Activated T-cell treated with anti-CD3 and anti-CD28 coated beads, Interleukin-2, amount 50 U/mL, for 4 hours (primary cell): ENCODE measurements at regions not wholly inside any gene's neighbourhood (a gene's known extent, or its start where the extent isn't known, plus 50 kb on each side); places are given as distances from the start of the nearest gene placed in this dataset.

Experiments
- ATAC-seq, 2 donors: fragments of 200-7000 bp; cut with Tn5 transposase; one replicate each; pipeline ENCODE4 v1.10.0; 2021
- DNase-seq: peaks from one replicate; pipeline ENCODE4 v3.0.0-alpha.2; 2020
- H3K27me3 Mint-ChIP-seq: one replicate; pipeline ENCODE4 v1.8.0; 2021; ENCODE audit warnings: low read depth, mixed read lengths
- H3K36me3 Mint-ChIP-seq: one replicate; pipeline ENCODE4 v1.8.0; 2022; ENCODE audit warnings: mixed read lengths; ENCODE audit not compliant: insufficient read depth
- H3K4me1 Mint-ChIP-seq: one replicate; pipeline ENCODE4 v1.8.0; 2021; ENCODE audit warnings: low read depth, mixed read lengths
- H3K4me3 Mint-ChIP-seq: one replicate; pipeline ENCODE4 v1.8.0; 2021; ENCODE audit warnings: mild to moderate bottlenecking, moderate library complexity, mixed read lengths
- H3K9me3 Mint-ChIP-seq: one replicate; pipeline ENCODE4 v1.8.0; 2021; ENCODE audit warnings: mixed read lengths

GRCh38 chr19:32273483-32273882, 71.9 kb upstream of the ZNF507 start:
- ATAC-seq (no peak), DNase-seq (no peak)
- H3K4me1 Mint-ChIP-seq: no peaks in the 10 kb centered on the region
- H3K4me3 Mint-ChIP-seq: no peak overlapping the region
- H3K36me3 Mint-ChIP-seq: no peaks in the 10 kb centered on the region
- peaks cover 6% of the 10 kb centered on the region for H3K9me3 Mint-ChIP-seq
- peaks cover 15% of the 10 kb centered on the region for H3K27me3 Mint-ChIP-seq

- no peak overlapping the region for H3K4me3 Mint-ChIP-seq
- peaks cover 21% of the 10 kb centered on the region for H3K27me3 Mint-ChIP-seq
- H3K9me3 Mint-ChIP-seq: no peaks in the 10 kb centered on the region
- no peaks in the 10 kb centered on the region for H3K36me3 Mint-ChIP-seq
- ATAC-seq (no peak), DNase-seq (no peak)
- H3K4me1 Mint-ChIP-seq: no peaks in the 10 kb centered on the region
Measured at GRCh38 chr19:32287086-32287485, 58.3 kb upstream of the ZNF507 start.

- DNase-seq (no peak), ATAC-seq (no peak)
- H3K9me3 Mint-ChIP-seq: no peaks in the 10 kb centered on the region
- H3K27me3 Mint-ChIP-seq: peaks cover 21% of the 10 kb centered on the region
- no peak overlapping the region for H3K4me3 Mint-ChIP-seq
- no peaks in the 10 kb centered on the region for H3K4me1 Mint-ChIP-seq
- no peaks in the 10 kb centered on the region for H3K36me3 Mint-ChIP-seq
Measured at GRCh38 chr19:32287811-32288227, 57.6 kb upstream of the ZNF507 start.

GRCh38 chr19:32289566-32290210, 55.7 kb upstream of the ZNF507 start:
- Mint-ChIP-seq H3K4me3 (no peak overlapping the region), H3K4me1 (no peaks in the 10 kb centered on the region), H3K36me3 (no peaks in the 10 kb centered on the region), H3K27me3 (peaks cover 15% of the 10 kb centered on the region), H3K9me3 (no peaks in the 10 kb centered on the region)
- ATAC-seq (no peak), DNase-seq (no peak)

GRCh38 chr19:32291876-32292275, 53.5 kb upstream of the ZNF507 start:
- ATAC-seq: no peak
- H3K4me1 Mint-ChIP-seq: no peaks in the 10 kb centered on the region
- DNase-seq: no peak
- peaks cover 8% of the 10 kb centered on the region for H3K27me3 Mint-ChIP-seq
- no peaks in the 10 kb centered on the region for H3K9me3 Mint-ChIP-seq
- no peak overlapping the region for H3K4me3 Mint-ChIP-seq
- H3K36me3 Mint-ChIP-seq: no peaks in the 10 kb centered on the region

- no peaks in the 10 kb centered on the region for H3K9me3 Mint-ChIP-seq
- no peaks in the 10 kb centered on the region for H3K27me3 Mint-ChIP-seq
- no peaks in the 10 kb centered on the region for H3K4me1 Mint-ChIP-seq
- no peaks in the 10 kb centered on the region for H3K36me3 Mint-ChIP-seq
- DNase-seq (no peak), ATAC-seq (no peak)
- H3K4me3 Mint-ChIP-seq: no peak overlapping the region
Measured at GRCh38 chr19:32294871-32295438, 50.5 kb upstream of the ZNF507 start.
